ENCODE measurements at regions not wholly inside any gene's neighbourhood (a gene's known extent, or its start where the extent isn't known, plus 50 kb on each side); places are given as distances from the start of the nearest gene placed in this dataset.

DNA sequence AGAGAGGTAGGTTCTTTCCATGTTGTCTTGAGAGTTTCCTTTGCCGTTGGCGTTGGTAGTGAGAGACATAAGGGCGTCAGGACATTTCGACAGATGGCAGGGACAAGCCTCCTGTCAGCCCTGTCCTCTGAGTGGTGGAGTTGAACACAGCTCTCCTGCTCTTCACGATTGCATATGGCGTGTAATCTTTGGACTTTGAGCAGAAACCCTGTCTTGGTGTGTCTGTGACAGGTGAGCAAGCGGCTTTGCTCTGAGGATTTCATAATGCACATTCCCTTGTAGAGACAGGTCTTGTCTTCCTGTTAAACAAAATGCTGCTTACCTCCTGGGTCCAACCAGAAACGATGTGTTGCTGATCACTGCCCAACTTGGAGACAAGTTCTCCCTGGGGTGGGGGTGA, 146.5 kb downstream of the NXNL2 start:
- Histone ChIP-seq H3K4me1 (ENCODE audit: control insufficient read depth in 1 of 2, insufficient read depth in 2 of 2, low read length in 2 of 2) (peaks cover 0 to 2% of the 10 kb centered on the region in 2 experiments), H4K12ac (ENCODE audit: low read depth, low read length) (no peak overlapping the region), H3K18ac (ENCODE audit: low read length) (no peak overlapping the region), H2AK5ac (ENCODE audit: low read length) (no peak overlapping the region), H3K27me3 (ENCODE audit: insufficient read depth, low read length) (no peaks in the 10 kb centered on the region), H2BK120ac (ENCODE audit: insufficient read depth, low read length, poor library complexity) (no peak overlapping the region), H3K4ac (ENCODE audit: low read depth, low read length) (no peak overlapping the region), H3K4me2 (ENCODE audit: low read length) (no peak overlapping the region), H4K91ac (ENCODE audit: low read depth, low read length) (no peak overlapping the region), H3K9me3 (ENCODE audit: insufficient read depth, low read depth, low read length) (peaks cover 6% of the 10 kb centered on the region), H3K36me3 (ENCODE audit: control insufficient read depth in 1 of 2, insufficient read depth in 2 of 2, low read length in 2 of 2) (no peaks in the 10 kb centered on the region), H4K8ac (ENCODE audit: low read depth, low read length) (no peak overlapping the region), H3K79me1 (ENCODE audit: low read length) (no peaks in the 10 kb centered on the region), H3K4me3 (ENCODE audit: low read depth, low read length) (no peak overlapping the region), H3K9ac (ENCODE audit: low read length) (no peak overlapping the region), H3K79me2 (ENCODE audit: control insufficient read depth, insufficient read depth, low read length, poor library complexity) (no peaks in the 10 kb centered on the region), H2AFZ (ENCODE audit: insufficient read depth, low read length, poor library complexity) (no peak overlapping the region), H3K23ac (ENCODE audit: low read length) (no peak overlapping the region), H3K14ac (ENCODE audit: low read length) (no peak overlapping the region), H2BK12ac (ENCODE audit: low read length) (no peak overlapping the region), H3K27ac (ENCODE audit: low read depth, low read length) (no peak overlapping the region), H2BK5ac (ENCODE audit: low read depth, low read length, poor library complexity) (no peak overlapping the region)
- no CpG with 5 or more reads among the region's 8 CpGs for WGBS (ENCODE audit: extremely low coverage, insufficient coverage, insufficient read length)
- no peak for DNase-seq

DNA sequence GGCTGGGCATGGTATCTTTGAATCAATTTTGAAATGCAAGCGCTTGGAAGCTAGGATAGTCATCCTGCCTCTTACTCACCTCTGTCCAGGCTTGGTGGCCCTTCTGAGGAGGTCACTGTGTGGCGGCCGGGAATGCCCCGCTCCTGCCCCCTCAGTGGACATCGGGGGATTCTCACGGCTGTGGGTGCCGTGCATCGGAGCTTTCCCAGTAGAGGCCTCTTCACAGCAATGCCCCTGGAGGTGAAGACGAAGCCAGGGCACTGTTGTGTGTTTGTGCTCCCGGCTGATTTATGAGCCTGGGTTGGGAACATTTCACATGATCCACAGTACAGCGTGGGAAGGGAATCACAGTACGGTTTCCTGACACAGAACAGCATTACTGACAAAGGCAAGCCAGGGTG, 147.5 kb downstream of the NXNL2 start:
- Histone ChIP-seq H3K36me3 (ENCODE audit: control insufficient read depth in 1 of 2, insufficient read depth in 2 of 2, low read length in 2 of 2) (no peaks in the 10 kb centered on the region), H2AK5ac (ENCODE audit: low read length) (no peak overlapping the region), H3K23ac (ENCODE audit: low read length) (no peak overlapping the region), H3K9ac (ENCODE audit: low read length) (no peak overlapping the region), H3K4me1 (ENCODE audit: control insufficient read depth in 1 of 2, insufficient read depth in 2 of 2, low read length in 2 of 2) (peaks cover 0 to 2% of the 10 kb centered on the region in 2 experiments), H3K4ac (ENCODE audit: low read depth, low read length) (no peak overlapping the region), H2BK12ac (ENCODE audit: low read length) (no peak overlapping the region), H2AFZ (ENCODE audit: insufficient read depth, low read length, poor library complexity) (no peak overlapping the region), H3K27ac (ENCODE audit: low read depth, low read length) (no peak overlapping the region), H3K79me1 (ENCODE audit: low read length) (no peaks in the 10 kb centered on the region), H3K4me2 (ENCODE audit: low read length) (no peak overlapping the region), H3K4me3 (ENCODE audit: low read depth, low read length) (no peak overlapping the region), H3K14ac (ENCODE audit: low read length) (no peak overlapping the region), H4K8ac (ENCODE audit: low read depth, low read length) (no peak overlapping the region), H3K79me2 (ENCODE audit: control insufficient read depth, insufficient read depth, low read length, poor library complexity) (no peaks in the 10 kb centered on the region), H3K27me3 (ENCODE audit: insufficient read depth, low read length) (no peaks in the 10 kb centered on the region), H2BK120ac (ENCODE audit: insufficient read depth, low read length, poor library complexity) (no peak overlapping the region), H2BK5ac (ENCODE audit: low read depth, low read length, poor library complexity) (no peak overlapping the region), H4K91ac (ENCODE audit: low read depth, low read length) (no peak overlapping the region), H3K18ac (ENCODE audit: low read length) (no peak overlapping the region), H3K9me3 (ENCODE audit: insufficient read depth, low read depth, low read length) (peaks cover 2% of the 10 kb centered on the region), H4K12ac (ENCODE audit: low read depth, low read length) (no peak overlapping the region)
- no CpG with 5 or more reads among the region's 12 CpGs for WGBS (ENCODE audit: extremely low coverage, insufficient coverage, insufficient read length)
- no peak for DNase-seq

DNA sequence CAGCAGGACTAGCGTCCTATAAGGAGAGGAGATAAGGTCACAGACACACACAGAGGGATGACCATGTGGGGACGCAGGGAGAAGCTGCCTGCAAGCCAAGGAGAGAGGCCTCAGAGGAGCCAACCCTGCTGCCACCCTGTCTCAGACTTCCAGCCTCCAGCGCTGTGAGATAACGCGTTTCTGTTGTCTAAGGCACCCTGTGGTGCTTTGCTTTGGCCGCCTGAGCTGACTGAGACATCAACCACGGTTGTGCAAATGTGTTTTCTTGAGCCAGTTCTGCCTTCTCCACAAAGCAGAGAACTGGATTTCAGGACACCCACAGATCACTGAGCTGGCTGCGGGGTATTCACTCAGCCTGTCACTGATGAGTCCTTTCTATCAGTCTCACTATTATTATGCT, 149.1 kb downstream of the NXNL2 start:
- no CpG with 5 or more reads among the region's 8 CpGs for WGBS (ENCODE audit: extremely low coverage, insufficient coverage, insufficient read length)
- H3K23ac ChIP-seq (ENCODE audit: low read length): no peak overlapping the region

DNA sequence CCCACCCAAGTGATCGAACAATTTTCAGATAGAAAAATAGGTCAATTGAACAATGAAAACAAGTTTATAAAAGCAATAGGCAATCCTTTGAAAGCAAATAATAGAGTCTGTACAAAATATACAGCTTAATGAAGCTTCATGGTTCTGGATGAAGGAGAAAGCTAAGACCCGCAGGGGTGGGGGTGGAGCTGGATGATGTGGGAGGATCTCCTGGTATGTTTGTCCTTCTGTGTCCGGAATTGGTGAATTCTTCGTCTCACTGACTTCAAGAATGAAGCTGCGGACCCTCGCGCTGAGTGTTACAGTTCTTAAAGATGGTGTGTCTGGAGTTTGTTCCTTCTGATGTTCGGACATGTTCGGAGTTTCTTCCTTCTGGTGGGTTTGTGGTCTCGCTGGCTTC, 149.9 kb downstream of the NXNL2 start:
- Histone ChIP-seq H2BK12ac (ENCODE audit: low read length) (no peak overlapping the region), H3K79me1 (ENCODE audit: low read length) (no peaks in the 10 kb centered on the region), H3K14ac (ENCODE audit: low read length) (no peak overlapping the region), H3K79me2 (ENCODE audit: control insufficient read depth, insufficient read depth, low read length, poor library complexity) (no peaks in the 10 kb centered on the region), H2BK5ac (ENCODE audit: low read depth, low read length, poor library complexity) (no peak overlapping the region), H3K23ac (ENCODE audit: low read length) (no peak overlapping the region), H3K4me3 (ENCODE audit: low read depth, low read length) (no peak overlapping the region), H3K9ac (ENCODE audit: low read length) (no peak overlapping the region), H3K36me3 (ENCODE audit: control insufficient read depth in 1 of 2, insufficient read depth in 2 of 2, low read length in 2 of 2) (no peaks in the 10 kb centered on the region), H2AFZ (ENCODE audit: insufficient read depth, low read length, poor library complexity) (no peak overlapping the region), H2BK120ac (ENCODE audit: insufficient read depth, low read length, poor library complexity) (no peak overlapping the region), H4K91ac (ENCODE audit: low read depth, low read length) (no peak overlapping the region), H4K8ac (ENCODE audit: low read depth, low read length) (no peak overlapping the region), H3K27me3 (ENCODE audit: insufficient read depth, low read length) (no peaks in the 10 kb centered on the region), H3K9me3 (ENCODE audit: insufficient read depth, low read depth, low read length) (peaks cover 2% of the 10 kb centered on the region), H4K12ac (ENCODE audit: low read depth, low read length) (no peak overlapping the region), H2AK5ac (ENCODE audit: low read length) (no peak overlapping the region), H3K27ac (ENCODE audit: low read depth, low read length) (no peak overlapping the region), H3K4ac (ENCODE audit: low read depth, low read length) (no peak overlapping the region), H3K4me2 (ENCODE audit: low read length) (no peak overlapping the region), H3K18ac (ENCODE audit: low read length) (no peak overlapping the region), H3K4me1 (ENCODE audit: control insufficient read depth in 1 of 2, insufficient read depth in 2 of 2, low read length in 2 of 2) (peaks cover 0 to 2% of the 10 kb centered on the region in 2 experiments)
- no CpG with 5 or more reads among the region's 10 CpGs for WGBS (ENCODE audit: extremely low coverage, insufficient coverage, insufficient read length)
- no peak for DNase-seq

More for the DNA sequence above, 149.1 kb downstream of the NXNL2 start:
- no peak overlapping the region for H2AK5ac ChIP-seq (ENCODE audit: low read length)
- H3K36me3 ChIP-seq (ENCODE audit: control insufficient read depth in 1 of 2, insufficient read depth in 2 of 2, low read length in 2 of 2): no peaks in the 10 kb centered on the region
- H3K9ac ChIP-seq (ENCODE audit: low read length): no peak overlapping the region
- DNase-seq: no peak
- H3K18ac ChIP-seq (ENCODE audit: low read length): no peak overlapping the region
- no peak overlapping the region for H3K27ac ChIP-seq (ENCODE audit: low read depth, low read length)
- no peak overlapping the region for H2BK12ac ChIP-seq (ENCODE audit: low read length)
- H3K4me3 ChIP-seq (ENCODE audit: low read depth, low read length): no peak overlapping the region
- peaks cover 0 to 2% of the 10 kb centered on the region in 2 experiments for H3K4me1 ChIP-seq (ENCODE audit: control insufficient read depth in 1 of 2, insufficient read depth in 2 of 2, low read length in 2 of 2)
- H2AFZ ChIP-seq (ENCODE audit: insufficient read depth, low read length, poor library complexity): no peak overlapping the region
- H3K4me2 ChIP-seq (ENCODE audit: low read length): no peak overlapping the region
- H4K12ac ChIP-seq (ENCODE audit: low read depth, low read length): no peak overlapping the region
- no peak overlapping the region for H2BK120ac ChIP-seq (ENCODE audit: insufficient read depth, low read length, poor library complexity)
- no peak overlapping the region for H3K14ac ChIP-seq (ENCODE audit: low read length)
- H4K91ac ChIP-seq (ENCODE audit: low read depth, low read length): no peak overlapping the region
- no peaks in the 10 kb centered on the region for H3K79me1 ChIP-seq (ENCODE audit: low read length)
- no peak overlapping the region for H2BK5ac ChIP-seq (ENCODE audit: low read depth, low read length, poor library complexity)
- no peaks in the 10 kb centered on the region for H3K79me2 ChIP-seq (ENCODE audit: control insufficient read depth, insufficient read depth, low read length, poor library complexity)
- peaks cover 2% of the 10 kb centered on the region for H3K9me3 ChIP-seq (ENCODE audit: insufficient read depth, low read depth, low read length)
- H4K8ac ChIP-seq (ENCODE audit: low read depth, low read length): no peak overlapping the region
- H3K27me3 ChIP-seq (ENCODE audit: insufficient read depth, low read length): no peaks in the 10 kb centered on the region
- H3K4ac ChIP-seq (ENCODE audit: low read depth, low read length): no peak overlapping the region

Data from trophoblast cell (in vitro differentiated cells and primary cell).